ENCODE measurements at regions not wholly inside any gene's neighbourhood (a gene's known extent, or its start where the extent isn't known, plus 50 kb on each side); places are given as distances from the start of the nearest gene placed in this dataset.
A peak's percentile ranks its signal among the peaks of the same experiment; 100 is the strongest.

- Mint-ChIP-seq H3K4me3 (ENCODE audit: unreplicated experiment) (no peak overlapping the region), H3K4me1 (ENCODE audit: unreplicated experiment) (peaks cover 23% of the 10 kb centered on the region), H3K36me3 (ENCODE audit: low read depth, unreplicated experiment) (no peaks in the 10 kb centered on the region), H3K9me3 (ENCODE audit: unreplicated experiment) (no peaks in the 10 kb centered on the region), H3K27me3 (ENCODE audit: unreplicated experiment) (peaks cover 1% of the 10 kb centered on the region), H3K27ac (ENCODE audit: unreplicated experiment) (peak overlapping the region; percentile 79)
- TF ChIP-seq CTCF (IDR thresholded peaks at IDR 0.05; ENCODE audit: unreplicated experiment): no peak
- peak; percentile 18 for DNase-seq (ENCODE audit: low spot score)
Measured at GRCh38 chr13:37944869-37945442, 75.4 kb upstream of the TRPC4 start.

- H3K27ac Mint-ChIP-seq (ENCODE audit: unreplicated experiment): peak overlapping the region; percentile 79
- no peak for TF ChIP-seq CTCF (IDR thresholded peaks at IDR 0.05; ENCODE audit: unreplicated experiment)
- peaks cover 23% of the 10 kb centered on the region for H3K4me1 Mint-ChIP-seq (ENCODE audit: unreplicated experiment)
- H3K4me3 Mint-ChIP-seq (ENCODE audit: unreplicated experiment): no peak overlapping the region
- no peaks in the 10 kb centered on the region for H3K36me3 Mint-ChIP-seq (ENCODE audit: low read depth, unreplicated experiment)
- no peaks in the 10 kb centered on the region for H3K9me3 Mint-ChIP-seq (ENCODE audit: unreplicated experiment)
- DNase-seq (ENCODE audit: low spot score): no peak
- peaks cover 1% of the 10 kb centered on the region for H3K27me3 Mint-ChIP-seq (ENCODE audit: unreplicated experiment)
Measured at GRCh38 chr13:37944081-37944868, 74.7 kb upstream of the TRPC4 start.

GRCh38 chr13:37942929-37943328 lies 73.4 kb upstream of the TRPC4 start:
- no peaks in the 10 kb centered on the region for H3K36me3 Mint-ChIP-seq (ENCODE audit: low read depth, unreplicated experiment)
- H3K9me3 Mint-ChIP-seq (ENCODE audit: unreplicated experiment): no peaks in the 10 kb centered on the region
- H3K27ac Mint-ChIP-seq (ENCODE audit: unreplicated experiment): no peak overlapping the region
- no peak for TF ChIP-seq CTCF (IDR thresholded peaks at IDR 0.05; ENCODE audit: unreplicated experiment)
- H3K4me3 Mint-ChIP-seq (ENCODE audit: unreplicated experiment): no peak overlapping the region
- DNase-seq (ENCODE audit: low spot score): no peak
- H3K4me1 Mint-ChIP-seq (ENCODE audit: unreplicated experiment): peaks cover 19% of the 10 kb centered on the region
- H3K27me3 Mint-ChIP-seq (ENCODE audit: unreplicated experiment): peaks cover 1% of the 10 kb centered on the region

GRCh38 chr13:37934339-37935191 lies 65.0 kb upstream of the TRPC4 start:
- H3K27ac Mint-ChIP-seq (ENCODE audit: unreplicated experiment): no peak overlapping the region
- no peaks in the 10 kb centered on the region for H3K4me1 Mint-ChIP-seq (ENCODE audit: unreplicated experiment)
- H3K27me3 Mint-ChIP-seq (ENCODE audit: unreplicated experiment): no peaks in the 10 kb centered on the region
- H3K9me3 Mint-ChIP-seq (ENCODE audit: unreplicated experiment): no peaks in the 10 kb centered on the region
- DNase-seq (ENCODE audit: low spot score): no peak
- no peak overlapping the region for H3K4me3 Mint-ChIP-seq (ENCODE audit: unreplicated experiment)
- TF ChIP-seq CTCF (IDR thresholded peaks at IDR 0.05; ENCODE audit: unreplicated experiment): no peak
- H3K36me3 Mint-ChIP-seq (ENCODE audit: low read depth, unreplicated experiment): no peaks in the 10 kb centered on the region

Measured in endothelial cell (in vitro differentiated cells).